B cell (primary cell): ENCODE measurements at regions not wholly inside any gene's neighbourhood (a gene's known extent, or its start where the extent isn't known, plus 50 kb on each side); places are given as distances from the start of the nearest gene placed in this dataset.

Experiments used
- EZH2 ChIP-seq: IDR thresholded peaks from 2 replicates; pipeline ENCODE4 v1.6.1; 2012; ENCODE audit warnings: borderline replicate concordance, low read depth, mild to moderate bottlenecking, moderate library complexity, low read length; ENCODE audit not compliant: insufficient read depth, poor library complexity, severe bottlenecking
- TF ChIP-seq, protein P1 (sequence below): fragments of 200-600 bp; IDR thresholded peaks from one replicate; pipeline ENCODE4 v1.8.0; 2022; ENCODE audit warnings: antibody characterized with exemption, mild to moderate bottlenecking

DNA sequence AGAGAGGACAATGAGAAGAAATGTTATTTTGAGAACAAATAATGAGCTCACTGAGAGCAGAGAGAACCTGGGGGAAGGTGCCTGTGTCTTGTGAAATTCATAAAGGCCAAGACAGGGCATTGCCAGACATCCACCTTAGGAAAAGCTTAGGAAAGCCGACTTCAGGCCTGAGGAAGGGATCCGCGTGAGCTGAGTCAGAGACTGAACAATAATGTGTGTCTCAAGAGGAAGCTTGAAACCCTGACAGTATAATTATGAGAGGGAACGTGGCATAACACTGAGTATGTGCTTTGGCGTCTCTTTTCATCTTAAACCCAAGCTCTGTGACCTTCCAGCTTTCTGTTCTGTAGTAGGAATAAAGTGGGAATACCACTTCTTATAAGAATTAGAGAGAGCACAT is 307.2 kb downstream of the ACTR3B start:
- TF ChIP-seq, protein P1, sequence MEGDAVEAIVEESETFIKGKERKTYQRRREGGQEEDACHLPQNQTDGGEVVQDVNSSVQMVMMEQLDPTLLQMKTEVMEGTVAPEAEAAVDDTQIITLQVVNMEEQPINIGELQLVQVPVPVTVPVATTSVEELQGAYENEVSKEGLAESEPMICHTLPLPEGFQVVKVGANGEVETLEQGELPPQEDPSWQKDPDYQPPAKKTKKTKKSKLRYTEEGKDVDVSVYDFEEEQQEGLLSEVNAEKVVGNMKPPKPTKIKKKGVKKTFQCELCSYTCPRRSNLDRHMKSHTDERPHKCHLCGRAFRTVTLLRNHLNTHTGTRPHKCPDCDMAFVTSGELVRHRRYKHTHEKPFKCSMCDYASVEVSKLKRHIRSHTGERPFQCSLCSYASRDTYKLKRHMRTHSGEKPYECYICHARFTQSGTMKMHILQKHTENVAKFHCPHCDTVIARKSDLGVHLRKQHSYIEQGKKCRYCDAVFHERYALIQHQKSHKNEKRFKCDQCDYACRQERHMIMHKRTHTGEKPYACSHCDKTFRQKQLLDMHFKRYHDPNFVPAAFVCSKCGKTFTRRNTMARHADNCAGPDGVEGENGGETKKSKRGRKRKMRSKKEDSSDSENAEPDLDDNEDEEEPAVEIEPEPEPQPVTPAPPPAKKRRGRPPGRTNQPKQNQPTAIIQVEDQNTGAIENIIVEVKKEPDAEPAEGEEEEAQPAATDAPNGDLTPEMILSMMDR, result no peak
- TF ChIP-seq EZH2, result no peak
